SK-N-SH (cell line): ENCODE measurements at regions not wholly inside any gene's neighbourhood (a gene's known extent, or its start where the extent isn't known, plus 50 kb on each side); places are given as distances from the start of the nearest gene placed in this dataset.

Experiments
- CTCF ChIA-PET: fragments of 300-600, 350-600 bp; formaldehyde crosslinking; extraction: SDS; loops from one replicate; lab custom pipeline; 2021; lab: Yijun Ruan, JAX
- POLR2A ChIA-PET: fragments of 350-600 bp; sonication (Branson Sonifier 250); formaldehyde crosslinking; extraction: SDS; loops from one replicate; lab custom pipeline; 2020; ENCODE audit warnings: antibody characterized with exemption, inconsistent platforms; lab: Yijun Ruan, JAX
- DNase-seq: peaks from one replicate; pipeline ENCODE4 v3.0.0; 2012
- H2AFZ ChIP-seq: fragments of 200-600 bp; sonication (generic); 2 replicates; pipeline ENCODE4 v1.8.1; 2016; ENCODE audit warnings: antibody characterized with exemption, mild to moderate bottlenecking, low read depth
- H3F3A ChIP-seq: fragments of 200-600 bp; sonication (generic); replicated peaks from 2 replicates; pipeline ENCODE3; 2016; ENCODE audit warnings: antibody characterized with exemption, mild to moderate bottlenecking; ENCODE audit not compliant: insufficient read depth
- H3K27ac ChIP-seq, 2 experiments: fragments of 200-500 bp in 1 of 2; fragments of 200-600 bp in 1 of 2; sonication (Bioruptor generic) in 1 of 2; sonication (generic), shearing (Covaris generic) in 1 of 2; 2 replicates each; pipeline versions ENCODE4 v1.5.1 to v1.6.1; 2014 to 2016; ENCODE audit warnings: low read depth in 2 of 2, inconsistent platforms in 1 of 2, low read length in 1 of 2, mild to moderate bottlenecking in 1 of 2, mixed read lengths in 1 of 2
- H3K27me3 ChIP-seq: fragments of 200-600 bp; sonication (generic), shearing (Covaris generic); 2 replicates; pipeline ENCODE4 v1.6.1; 2016; ENCODE audit warnings: mixed run types; ENCODE audit not compliant: insufficient read depth
- H3K36me3 ChIP-seq, 2 experiments: fragments of 200-500 bp in 1 of 2; fragments of 200-600 bp in 1 of 2; sonication (Bioruptor generic) in 1 of 2; sonication (generic) in 1 of 2; replicated peaks in 1 of 2; 2 replicates each; pipeline versions ENCODE3 to v1.5.1; 2014 to 2016; ENCODE audit warnings: low read length in 1 of 2, mild to moderate bottlenecking in 1 of 2; ENCODE audit not compliant: insufficient read depth in 2 of 2, control insufficient read depth in 1 of 2
- H3K4me1 ChIP-seq, 2 experiments: fragments of 200-500 bp in 1 of 2; fragments of 200-600 bp in 1 of 2; sonication (Bioruptor generic) in 1 of 2; sonication (generic), shearing (Covaris generic) in 1 of 2; 2 replicates each; pipeline versions ENCODE4 v1.5.1 to v1.6.1; 2014 to 2016; ENCODE audit warnings: low read depth in 1 of 2, low read length in 1 of 2, mixed run types in 1 of 2; ENCODE audit not compliant: insufficient read depth in 2 of 2, control insufficient read depth in 1 of 2
- H3K4me2 ChIP-seq: fragments of 200-600 bp; sonication (generic), shearing (Covaris generic); 2 replicates; pipeline ENCODE4 v1.6.1; 2017; ENCODE audit warnings: mixed run types
- H3K4me3 ChIP-seq, 2 experiments: fragments of 200-500 bp in 1 of 2; fragments of 200-600 bp in 1 of 2; sonication (Bioruptor generic) in 1 of 2; sonication (generic), shearing (Covaris generic) in 1 of 2; 2 replicates each; pipeline versions ENCODE4 v1.5.1 to v1.8.1; 2014 to 2016; ENCODE audit warnings: low read depth in 2 of 2, inconsistent platforms in 1 of 2, low read length in 1 of 2, mild to moderate bottlenecking in 1 of 2, mixed read lengths in 1 of 2, moderate library complexity in 1 of 2
- H3K79me2 ChIP-seq: fragments of 200-600 bp; sonication (generic); 2 replicates; pipeline ENCODE4 v1.8.1; 2017; ENCODE audit warnings: mild to moderate bottlenecking; ENCODE audit not compliant: insufficient read depth
- H3K9ac ChIP-seq: fragments of 200-600 bp; sonication (generic); 2 replicates; pipeline ENCODE4 v1.6.1; 2017; ENCODE audit warnings: mixed run types
- H3K9me2 ChIP-seq: fragments of 200-600 bp; sonication (generic); 2 replicates; pipeline ENCODE4 v1.6.1; 2017; ENCODE audit warnings: mixed run types
- H3K9me3 ChIP-seq: fragments of 200-600 bp; sonication (generic); 2 replicates; pipeline ENCODE4 v1.6.1; 2017; ENCODE audit warnings: mixed run types, mild to moderate bottlenecking, moderate library complexity
- H4K20me1 ChIP-seq: fragments of 200-600 bp; sonication (generic); 2 replicates; pipeline ENCODE4 v1.6.1; 2017; ENCODE audit warnings: mild to moderate bottlenecking, mixed run types; ENCODE audit not compliant: insufficient read depth
- ELF1 ChIP-seq: IDR thresholded peaks from 2 replicates; pipeline ENCODE4 v1.4.0; 2012
- EP300 ChIP-seq, 2 experiments: IDR thresholded peaks; 2 replicates each; pipeline versions ENCODE4 v1.4.0 to v1.6.1; 2012; ENCODE audit warnings: borderline replicate concordance in 1 of 2, low read depth in 1 of 2, low read length in 1 of 2
- EZH2phosphoT487 ChIP-seq: fragments of 200-600 bp; sonication (generic); IDR thresholded peaks from 2 replicates; pipeline ENCODE4 v1.6.1; 2017; ENCODE audit warnings: low read depth, mixed run types, mild to moderate bottlenecking, antibody characterized with exemption, moderate library complexity, borderline replicate concordance
- GABPA ChIP-seq: IDR thresholded peaks from 2 replicates; pipeline ENCODE4 v1.4.0; 2012; ENCODE audit warnings: low read depth, mild to moderate bottlenecking
- JUND ChIP-seq: IDR thresholded peaks from 2 replicates; pipeline ENCODE4 v1.4.0; 2012
- MEF2A ChIP-seq: IDR thresholded peaks from 2 replicates; pipeline ENCODE4 v1.4.0; 2012; ENCODE audit warnings: low read depth, borderline replicate concordance
- MXI1 ChIP-seq: IDR thresholded peaks from 2 replicates; pipeline ENCODE4 v1.6.1; 2012; ENCODE audit warnings: mild to moderate bottlenecking, low read depth, low read length, improper control_type of control experiment
- RFX5 ChIP-seq: IDR thresholded peaks from 2 replicates; pipeline ENCODE4 v1.6.1; 2012; ENCODE audit warnings: mild to moderate bottlenecking, improper control_type of control experiment, low read length
- TCF12 ChIP-seq: IDR thresholded peaks from 2 replicates; pipeline ENCODE4 v1.4.0; 2012
- YY1 ChIP-seq: IDR thresholded peaks from 2 replicates; pipeline ENCODE4 v1.4.0; 2012; ENCODE audit warnings: low read depth, mild to moderate bottlenecking
- WGBS: methylation state at CpG from one replicate; pipeline ENCODE4 v1.1.6; 2017; ENCODE audit warnings: low lambda C conversion rate; 5-methylcytosine and 5-hydroxymethylcytosine counted together
- TF ChIP-seq, protein P1 (sequence below): fragments of 150-350 bp; IDR thresholded peaks from 2 replicates; pipeline ENCODE4 v1.6.1; 2017; ENCODE audit warnings: antibody characterized with exemption, low read length, low read depth, borderline replicate concordance
- TF ChIP-seq, protein P2 (sequence below): IDR thresholded peaks from 2 replicates; pipeline ENCODE4 v1.4.0; 2012; ENCODE audit warnings: low read depth

GRCh38 chr5:5677738-5678137, 255.3 kb downstream of the ICE1 start:
- peak overlapping the region in 1 of 2 experiments; percentile 99; a peak in 2 of 4 replicates for H3K27ac ChIP-seq
- no peaks in the 10 kb centered on the region for H3K27me3 ChIP-seq
- H3K9me2 ChIP-seq = no peaks in the 10 kb centered on the region
- H3K36me3 ChIP-seq = no peaks in the 10 kb centered on the region
- H3K4me2 ChIP-seq = no peak overlapping the region
- no peak for DNase-seq
- H3K9ac ChIP-seq = no peak overlapping the region
- no peak for TF ChIP-seq MEF2A
- WGBS = 25% methylated on average over 2 of the region's 2 CpGs
- H3F3A ChIP-seq = no peaks in the 10 kb centered on the region
- H4K20me1 ChIP-seq = no peaks in the 10 kb centered on the region
- no peak overlapping the region for H2AFZ ChIP-seq
- no peak overlapping the region for H3K4me3 ChIP-seq
- peaks cover 0 to 24% of the 10 kb centered on the region in 2 experiments; a peak in 2 of 4 replicates for H3K4me1 ChIP-seq
- no peaks in the 10 kb centered on the region for H3K9me3 ChIP-seq
- ChIA-PET POLR2A (no interaction called here), CTCF (no interaction called here)
- H3K79me2 ChIP-seq = no peaks in the 10 kb centered on the region

DNA sequence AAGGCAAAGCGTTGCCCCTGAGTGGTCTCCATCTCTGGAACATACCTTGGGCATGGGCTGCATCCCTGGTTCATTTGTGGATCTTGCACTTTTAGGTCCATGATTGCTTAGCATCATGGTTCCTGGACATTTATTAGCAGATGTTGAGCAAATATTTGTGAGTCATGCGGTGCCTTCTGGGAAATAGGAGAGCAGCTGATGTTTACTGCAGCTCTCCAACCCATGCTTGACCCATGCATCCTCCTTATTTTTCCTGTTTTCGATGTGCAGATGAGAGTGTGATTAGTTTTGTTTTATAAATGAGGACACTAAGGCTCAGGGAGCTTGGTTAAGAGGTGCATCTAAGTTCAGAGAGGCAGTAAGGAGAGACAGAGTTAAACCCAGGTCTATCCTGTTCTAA, 253.7 kb downstream of the ICE1 start:
- H4K20me1 ChIP-seq = no peaks in the 10 kb centered on the region
- 32% methylated on average over 3 of the region's 3 CpGs for WGBS
- no peaks in the 10 kb centered on the region for H3K79me2 ChIP-seq
- TF ChIP-seq YY1 (no peak), MXI1 (no peak), RFX5 (no peak), EP300 (IDR thresholded peaks at IDR 0.05; ENCODE audit: borderline replicate concordance in 1 of 2, low read depth in 1 of 2, low read length in 1 of 2) (no peak), TCF12 (no peak), MEF2A (no peak), GABPA (no peak), EZH2phosphoT487 (no peak), ELF1 (no peak), JUND (no peak)
- TF ChIP-seq, protein P1, sequence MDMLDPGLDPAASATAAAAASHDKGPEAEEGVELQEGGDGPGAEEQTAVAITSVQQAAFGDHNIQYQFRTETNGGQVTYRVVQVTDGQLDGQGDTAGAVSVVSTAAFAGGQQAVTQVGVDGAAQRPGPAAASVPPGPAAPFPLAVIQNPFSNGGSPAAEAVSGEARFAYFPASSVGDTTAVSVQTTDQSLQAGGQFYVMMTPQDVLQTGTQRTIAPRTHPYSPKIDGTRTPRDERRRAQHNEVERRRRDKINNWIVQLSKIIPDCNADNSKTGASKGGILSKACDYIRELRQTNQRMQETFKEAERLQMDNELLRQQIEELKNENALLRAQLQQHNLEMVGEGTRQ = no peak
- TF ChIP-seq, protein P2, sequence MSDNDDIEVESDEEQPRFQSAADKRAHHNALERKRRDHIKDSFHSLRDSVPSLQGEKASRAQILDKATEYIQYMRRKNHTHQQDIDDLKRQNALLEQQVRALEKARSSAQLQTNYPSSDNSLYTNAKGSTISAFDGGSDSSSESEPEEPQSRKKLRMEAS = no peak
- H2AFZ ChIP-seq = no peak overlapping the region
- ChIA-PET POLR2A (interaction anchor here (2.1 kb wide), 1 partner anchor 152 kb away, joined by 9 read pairs; no protein-coding TSS in a partner anchor), CTCF (interaction anchor here (1.9 kb wide), 1 partner anchor 34 kb away, joined by 5 read pairs; no protein-coding TSS in a partner anchor)
- H3K4me1 ChIP-seq = peaks cover 0 to 24% of the 10 kb centered on the region in 2 experiments; a peak in 2 of 4 replicates
- H3K9me3 ChIP-seq = no peaks in the 10 kb centered on the region
- no peaks in the 10 kb centered on the region for H3F3A ChIP-seq
- peak overlapping the region in 1 of 2 experiments; percentile 99; a peak in 2 of 4 replicates for H3K27ac ChIP-seq
- H3K9me2 ChIP-seq = no peaks in the 10 kb centered on the region
- DNase-seq = no peak
- no peak overlapping the region for H3K9ac ChIP-seq
- H3K27me3 ChIP-seq = no peaks in the 10 kb centered on the region
- no peaks in the 10 kb centered on the region for H3K36me3 ChIP-seq
- H3K4me3 ChIP-seq = no peak overlapping the region
- H3K4me2 ChIP-seq = no peak overlapping the region
